K562 (cell line): ENCODE measurements at regions not wholly inside any gene's neighbourhood (a gene's known extent, or its start where the extent isn't known, plus 50 kb on each side); places are given as distances from the start of the nearest gene placed in this dataset.
"Not testable (repeated sequence)": the region's sequence is repeated elsewhere in the genome, so short reads cannot be mapped to it uniquely, and the experiment has no call there.

ENCODE experiments used
- ATAC-seq: fragments of 200-7000 bp; cut with Tn5 transposase; 3 replicates; pipeline ENCODE4 v1.9.1; 2020; ENCODE audit warnings: moderate library complexity
- BruUV-seq: library from RNA; stranded (reverse); fragments of 400-500 nt; replicated peaks from 2 replicates; lab custom pipeline; 2021; lab: Mats Ljungman, UMichigan
- CTCF ChIA-PET: fragments of 300-600 bp; formaldehyde crosslinking; extraction: SDS; loops from one replicate; lab custom pipeline; 2021; ENCODE audit warnings: low intra/inter-chr PET ratio; lab: Yijun Ruan, JAX
- POLR2A ChIA-PET: fragments of 300-600, 350-650 bp; sonication (Branson Sonifier 250); formaldehyde crosslinking; extraction: SDS; loops from one replicate; lab custom pipeline; 2021; ENCODE audit warnings: antibody characterized with exemption, inconsistent platforms; lab: Yijun Ruan, JAX
- DNase-seq, 4 experiments: peaks; one replicate each; pipeline versions ENCODE4 v3.0.0 to v3.0.0-alpha.2; 2011 to 2018; ENCODE audit warnings: low spot score in 3 of 4, mixed read lengths in 3 of 4; ENCODE audit errors: extremely low read depth in 1 of 4
- FAIRE-seq: peaks from 2 replicates; lab custom pipeline; 2011; peaks lifted over from hg19 to GRCh38; lab: Jason Lieb, UNC
- H2AFZ ChIP-seq: 2 replicates; pipeline ENCODE4 v1.6.0; 2011; ENCODE audit warnings: low read depth, low read length, control low read depth, inconsistent platforms
- H3K27ac ChIP-seq: fragments of 200-600 bp; 3 replicates; pipeline ENCODE4 v1.8.0; 2011; ENCODE audit warnings: low read depth, mild to moderate bottlenecking, control low read depth, inconsistent platforms, low read length, moderate library complexity, mixed read lengths; ENCODE audit errors: extremely low read depth
- H3K27me3 ChIP-seq, 2 experiments: fragments of 300-600 bp in 1 of 2; 2 replicates in 1 of 2; 3 replicates in 1 of 2; pipeline versions ENCODE4 v1.6.0 to v1.8.0; 2011; ENCODE audit warnings: inconsistent platforms in 2 of 2, low read length in 2 of 2, mild to moderate bottlenecking in 1 of 2, mixed read lengths in 1 of 2, moderate library complexity in 1 of 2; ENCODE audit not compliant: control insufficient read depth in 2 of 2, insufficient read depth in 2 of 2
- H3K36me3 ChIP-seq: fragments of 300-600 bp; 3 replicates; pipeline ENCODE4 v1.8.0; 2011; ENCODE audit warnings: mild to moderate bottlenecking, low read length, inconsistent platforms; ENCODE audit not compliant: control insufficient read depth, insufficient read depth
- H3K4me1 ChIP-seq, 2 experiments: fragments of 200-600 bp in 1 of 2; replicated peaks in 1 of 2; 2 replicates in 1 of 2; 3 replicates in 1 of 2; pipeline versions ENCODE4 v1.5.1 to v1.8.0; 2011; ENCODE audit warnings: inconsistent platforms in 2 of 2, low read length in 2 of 2, mild to moderate bottlenecking in 1 of 2, mixed read lengths in 1 of 2, moderate library complexity in 1 of 2; ENCODE audit not compliant: control insufficient read depth in 2 of 2, insufficient read depth in 2 of 2
- H3K4me2 ChIP-seq: 2 replicates; pipeline ENCODE4 v1.6.1; 2011; ENCODE audit warnings: low read length, control low read depth, inconsistent platforms, mixed read lengths; ENCODE audit not compliant: insufficient read depth
- H3K4me3 ChIP-seq: fragments of 200-600 bp; sonication (generic), shearing (Covaris generic); 2 replicates; pipeline ENCODE4 v1.5.1; 2016; ENCODE audit warnings: control low read depth, inconsistent platforms
- H3K79me2 ChIP-seq: fragments of 200-600 bp; 3 replicates; pipeline ENCODE4 v1.8.0; 2011; ENCODE audit warnings: low read length, inconsistent platforms; ENCODE audit not compliant: control insufficient read depth, insufficient read depth
- H3K9ac ChIP-seq, 2 experiments: 2 replicates each; pipeline versions ENCODE4 v1.6.0 to v1.6.1; 2011; ENCODE audit warnings: low read depth in 2 of 2, low read length in 2 of 2, control low read depth in 1 of 2, inconsistent platforms in 1 of 2, mild to moderate bottlenecking in 1 of 2, mixed read lengths in 1 of 2; ENCODE audit not compliant: insufficient read depth in 1 of 2
- H3K9me1 ChIP-seq: one replicate; pipeline ENCODE4 v1.6.0; 2011; ENCODE audit warnings: inconsistent platforms, mild to moderate bottlenecking, low read length, moderate library complexity; ENCODE audit not compliant: control insufficient read depth, insufficient read depth
- H3K9me3 ChIP-seq: replicated peaks from 2 replicates; pipeline ENCODE4 v1.5.1; 2011; ENCODE audit warnings: low read depth, low read length, inconsistent platforms; ENCODE audit not compliant: control insufficient read depth, insufficient read depth
- H4K20me1 ChIP-seq: replicated peaks from 2 replicates; pipeline ENCODE4 v1.6.1; 2011; ENCODE audit warnings: low read length, inconsistent platforms, mixed read lengths; ENCODE audit not compliant: control insufficient read depth, insufficient read depth
- WGBS: fragments of 100-300 bp; shearing (Covaris generic); methylation state at CpG from one replicate; pipeline ENCODE4 v1.1.6; 2016; ENCODE audit warnings: low coverage, mixed read lengths; ENCODE audit not compliant: insufficient coverage; ENCODE audit errors: missing lambda C conversion rate; 5-methylcytosine and 5-hydroxymethylcytosine counted together
- in situ Hi-C: fragments of 300-500 bp; cut with MboI; formaldehyde crosslinking; loops from 4 replicates; pipeline ENCODE4 v1.15.0; 2018; ENCODE audit warnings: inconsistent platforms, mixed read lengths
- intact Hi-C: fragments of 100-400 bp; cut with micrococcal nuclease; formaldehyde crosslinking; loops from 2 replicates; pipeline ENCODE4 v1.14.2; 2022
- TF ChIP-seq, protein P1 (sequence below): fragments of 450-650 bp; IDR thresholded peaks from 2 replicates; pipeline ENCODE4 v1.6.1; 2017; ENCODE audit warnings: antibody characterized with exemption

DNA sequence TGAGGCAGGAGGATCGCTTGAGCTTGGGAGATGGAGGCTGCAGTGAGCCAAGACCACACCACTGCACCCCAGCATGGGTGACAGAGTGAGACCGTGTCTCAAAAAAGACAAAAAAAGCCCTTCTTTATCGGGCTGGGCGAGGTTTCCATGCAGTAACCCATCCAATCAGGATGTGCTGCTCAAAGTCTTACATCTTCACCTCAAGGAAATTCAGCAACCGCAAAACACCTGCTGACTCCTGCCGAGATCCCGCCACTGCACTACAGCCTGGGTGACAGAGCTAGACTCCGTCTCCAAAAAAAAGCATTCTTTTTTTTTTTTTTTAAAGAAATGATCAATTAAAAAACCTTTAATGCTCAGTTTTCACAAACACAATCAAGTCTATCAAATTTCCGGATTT, 75.7 kb upstream of the KCTD7 start:
- no peak overlapping the region for H3K9ac ChIP-seq
- no peak overlapping the region for H3K4me3 ChIP-seq
- TF ChIP-seq, protein P1, sequence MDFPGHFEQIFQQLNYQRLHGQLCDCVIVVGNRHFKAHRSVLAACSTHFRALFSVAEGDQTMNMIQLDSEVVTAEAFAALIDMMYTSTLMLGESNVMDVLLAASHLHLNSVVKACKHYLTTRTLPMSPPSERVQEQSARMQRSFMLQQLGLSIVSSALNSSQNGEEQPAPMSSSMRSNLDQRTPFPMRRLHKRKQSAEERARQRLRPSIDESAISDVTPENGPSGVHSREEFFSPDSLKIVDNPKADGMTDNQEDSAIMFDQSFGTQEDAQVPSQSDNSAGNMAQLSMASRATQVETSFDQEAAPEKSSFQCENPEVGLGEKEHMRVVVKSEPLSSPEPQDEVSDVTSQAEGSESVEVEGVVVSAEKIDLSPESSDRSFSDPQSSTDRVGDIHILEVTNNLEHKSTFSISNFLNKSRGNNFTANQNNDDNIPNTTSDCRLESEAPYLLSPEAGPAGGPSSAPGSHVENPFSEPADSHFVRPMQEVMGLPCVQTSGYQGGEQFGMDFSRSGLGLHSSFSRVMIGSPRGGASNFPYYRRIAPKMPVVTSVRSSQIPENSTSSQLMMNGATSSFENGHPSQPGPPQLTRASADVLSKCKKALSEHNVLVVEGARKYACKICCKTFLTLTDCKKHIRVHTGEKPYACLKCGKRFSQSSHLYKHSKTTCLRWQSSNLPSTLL: no peak
- in situ Hi-C loops: no loop called here
- peaks cover 7% of the 10 kb centered on the region; the same call in 2 of the 3 replicates for H3K79me2 ChIP-seq
- WGBS: 90% methylated on average over 9 of the region's 9 CpGs
- FAIRE-seq (no peak), DNase-seq (no peak), ATAC-seq (no peak)
- H3K9me1 ChIP-seq: no peaks in the 10 kb centered on the region
- H3K4me1 ChIP-seq: peaks cover 0 to 10% of the 10 kb centered on the region in 2 experiments; a peak in 1 of 5 replicates
- BruUV-seq: no TSS peak
- no peak overlapping the region for H3K27ac ChIP-seq
- no peaks in the 10 kb centered on the region; the same call in 1 of the 2 replicates for H4K20me1 ChIP-seq
- H3K4me2 ChIP-seq: no peak overlapping the region
- no peaks in the 10 kb centered on the region for H3K27me3 ChIP-seq
- CTCF ChIA-PET: no interaction called here
- peaks cover 84% of the 10 kb centered on the region for H3K36me3 ChIP-seq
- no peaks in the 10 kb centered on the region for H3K9me3 ChIP-seq
- H2AFZ ChIP-seq: no peak overlapping the region
- POLR2A ChIA-PET: interaction anchor here (0.6 to 1.0 kb wide), 2 partner anchors 15 to 88 kb away, joined by 3 read pairs; no protein-coding TSS in a partner anchor
- intact Hi-C loops: loop anchor here (10.0 kb wide), 2 partner anchors 192 to 452 kb away; partner anchors contain the start of gene RABGEF1

DNA sequence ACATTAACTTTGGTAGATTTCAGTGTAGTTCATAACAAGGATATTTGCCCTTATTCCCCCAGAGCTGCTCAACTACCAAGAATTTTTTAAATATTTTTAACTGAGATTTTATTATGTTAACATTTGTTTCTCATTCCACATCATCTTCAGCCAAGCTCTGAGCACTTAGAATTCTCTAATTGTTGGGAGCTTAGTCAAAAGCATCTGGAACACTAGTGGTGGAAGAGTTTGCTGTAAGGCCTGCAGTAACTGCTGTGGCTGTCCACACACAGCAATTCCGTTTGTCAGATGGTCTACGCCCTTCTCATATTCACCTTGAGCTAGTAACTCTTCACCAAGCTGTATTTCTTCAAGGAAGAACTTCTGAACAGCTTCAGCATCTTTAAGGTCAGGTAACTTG, 75.0 kb upstream of the KCTD7 start:
- POLR2A ChIA-PET: interaction anchor here (0.6 to 1.0 kb wide), 2 partner anchors 15 to 87 kb away, joined by 3 read pairs; no protein-coding TSS in a partner anchor
- H3K4me2 ChIP-seq, BruUV-seq, DNase-seq, H3K9ac ChIP-seq, H3K9me3 ChIP-seq, ATAC-seq, H2AFZ ChIP-seq, H3K9me1 ChIP-seq, H3K27me3 ChIP-seq, H3K27ac ChIP-seq, H4K20me1 ChIP-seq, CTCF ChIA-PET, H3K4me3 ChIP-seq, in situ Hi-C loops: not testable (repeated sequence)
- Histone ChIP-seq H3K4me1 (peaks cover 0 to 17% of the 10 kb centered on the region in 2 experiments; a peak in 2 of 5 replicates), H3K36me3 (peaks cover 85% of the 10 kb centered on the region), H3K79me2 (peaks cover 13% of the 10 kb centered on the region)
- WGBS: 50% methylated on average over 2 of the region's 2 CpGs
- FAIRE-seq: peak; percentile 6
- intact Hi-C loops: loop anchor here (10.0 kb wide), 2 partner anchors 191 to 451 kb away; partner anchors contain the start of gene RABGEF1

DNA sequence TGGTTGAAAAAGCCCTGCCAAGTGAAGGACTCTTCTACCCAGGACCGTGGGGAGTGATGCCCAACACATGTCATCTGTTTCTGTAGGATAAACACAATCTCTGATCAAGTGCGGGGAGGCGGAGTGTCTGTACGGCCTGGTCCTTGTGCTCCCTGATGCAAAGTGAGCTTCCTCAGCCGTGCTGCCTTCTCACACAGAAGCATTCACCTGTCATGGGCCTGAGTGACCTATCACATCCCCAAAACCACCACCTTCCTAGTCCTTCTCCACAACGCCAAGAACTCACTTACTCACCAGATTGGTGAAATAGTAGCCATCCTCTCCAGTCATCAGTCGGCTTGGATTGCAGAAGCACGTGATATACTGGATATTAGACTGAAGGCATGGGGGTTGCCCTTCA, 74.4 kb upstream of the KCTD7 start:
- DNase-seq, FAIRE-seq, H4K20me1 ChIP-seq, POLR2A ChIA-PET, H2AFZ ChIP-seq, H3K9ac ChIP-seq, H3K9me3 ChIP-seq, H3K4me2 ChIP-seq, H3K9me1 ChIP-seq, CTCF ChIA-PET, in situ Hi-C loops, BruUV-seq, ATAC-seq, H3K27ac ChIP-seq, H3K27me3 ChIP-seq, H3K4me3 ChIP-seq: not testable (repeated sequence)
- intact Hi-C loops: loop anchor here (10.0 kb wide), 2 partner anchors 191 to 451 kb away; partner anchors contain the start of gene RABGEF1
- Histone ChIP-seq H3K79me2 (peaks cover 14% of the 10 kb centered on the region), H3K4me1 (peaks cover 0 to 19% of the 10 kb centered on the region in 2 experiments; a peak in 2 of 5 replicates), H3K36me3 (peaks cover 88% of the 10 kb centered on the region)
- 88% methylated on average over 5 of the region's 8 CpGs for WGBS
